Endothelial cell of umbilical vein (primary cell): ENCODE measurements at regions not wholly inside any gene's neighbourhood (a gene's known extent, or its start where the extent isn't known, plus 50 kb on each side); places are given as distances from the start of the nearest gene placed in this dataset.
"Not testable (repeated sequence)": the region's sequence is repeated elsewhere in the genome, so short reads cannot be mapped to it uniquely, and the experiment has no call there.

Experiments
- BruUV-seq: library from RNA; stranded (reverse); fragments of 400-500 nt; replicated peaks from 2 replicates; lab custom pipeline; 2021; lab: Mats Ljungman, UMichigan
- CTCF ChIA-PET: fragments of 300-600, 350-600 bp; sonication (Branson Sonifier 250); formaldehyde crosslinking; loops from one replicate; lab custom pipeline; 2021; ENCODE audit warnings: antibody characterized with exemption, inconsistent platforms; lab: Charles Lee
- POLR2A ChIA-PET: fragments of 300-600, 350-600 bp; sonication (Branson Sonifier 250); formaldehyde crosslinking; loops from one replicate; lab custom pipeline; 2021; ENCODE audit warnings: antibody characterized with exemption, inconsistent platforms; lab: Charles Lee
- DNase-seq: peaks from one replicate; pipeline ENCODE4 v3.0.0-alpha.2; 2011; ENCODE audit warnings: low read depth, low spot score
- FAIRE-seq: peaks from 2 replicates; lab custom pipeline; 2011; peaks lifted over from hg19 to GRCh38; lab: Jason Lieb, UNC
- H2AFZ ChIP-seq: 2 replicates; pipeline ENCODE4 v1.6.0; 2012; ENCODE audit warnings: low read depth, low read length, control low read depth, inconsistent platforms
- H3K27ac ChIP-seq: 2 replicates; pipeline ENCODE4 v1.5.1; 2011; ENCODE audit warnings: low read depth, mild to moderate bottlenecking, control low read depth, low read length, moderate library complexity; ENCODE audit not compliant: insufficient read depth
- H3K27me3 ChIP-seq, 2 experiments: 2 replicates each; pipeline versions ENCODE4 v1.6.0 to v1.6.1; 2011; ENCODE audit warnings: low read length in 2 of 2, mixed read lengths in 1 of 2; ENCODE audit not compliant: control insufficient read depth in 2 of 2, insufficient read depth in 2 of 2
- H3K36me3 ChIP-seq, 2 experiments: 2 replicates in 1 of 2; 3 replicates in 1 of 2; pipeline ENCODE4 v1.5.1; 2011; ENCODE audit warnings: low read length in 2 of 2, mild to moderate bottlenecking in 1 of 2, moderate library complexity in 1 of 2; ENCODE audit not compliant: control insufficient read depth in 2 of 2, insufficient read depth in 2 of 2; ENCODE audit errors: extremely low read depth in 1 of 2
- H3K4me1 ChIP-seq: 3 replicates; pipeline ENCODE4 v1.5.1; 2011; ENCODE audit warnings: mild to moderate bottlenecking, low read length; ENCODE audit not compliant: control insufficient read depth, insufficient read depth; ENCODE audit errors: extremely low read depth
- H3K4me2 ChIP-seq: 2 replicates; pipeline ENCODE4 v1.6.1; 2011; ENCODE audit warnings: low read length, control low read depth, mixed read lengths; ENCODE audit not compliant: insufficient read depth
- H3K4me3 ChIP-seq, 3 experiments: fragments of 200-600 bp in 1 of 3; sonication (generic), shearing (Covaris generic) in 1 of 3; replicated peaks in 1 of 3; 2 replicates each; pipeline ENCODE4 v1.5.1; 2011 to 2016; ENCODE audit warnings: control low read depth in 3 of 3, low read length in 3 of 3, mild to moderate bottlenecking in 2 of 3, inconsistent platforms in 1 of 3, low read depth in 1 of 3, moderate library complexity in 1 of 3; ENCODE audit not compliant: insufficient read depth in 1 of 3
- H3K79me2 ChIP-seq: 2 replicates; pipeline ENCODE4 v1.6.0; 2012; ENCODE audit warnings: low read length, inconsistent platforms; ENCODE audit not compliant: control insufficient read depth, insufficient read depth
- H3K9ac ChIP-seq: replicated peaks from 2 replicates; pipeline ENCODE3; 2011; ENCODE audit warnings: low read length, control low read depth; ENCODE audit not compliant: insufficient read depth; ENCODE audit errors: extremely low read depth
- H3K9me1 ChIP-seq: replicated peaks from 3 replicates; pipeline ENCODE4 v1.6.0; 2011; ENCODE audit warnings: mild to moderate bottlenecking, low read length; ENCODE audit not compliant: control insufficient read depth, insufficient read depth; ENCODE audit errors: extremely low read depth
- H3K9me3 ChIP-seq: replicated peaks from 2 replicates; pipeline ENCODE4 v1.5.1; 2012; ENCODE audit warnings: low read length, inconsistent platforms; ENCODE audit not compliant: control insufficient read depth, insufficient read depth
- H4K20me1 ChIP-seq: replicated peaks from 2 replicates; pipeline ENCODE3; 2011; ENCODE audit warnings: mild to moderate bottlenecking, low read length; ENCODE audit not compliant: control insufficient read depth, insufficient read depth; ENCODE audit errors: extremely low read depth
- CTCF ChIP-seq, 2 donors: IDR thresholded peaks; 1 replicate in 1 of 2; 2 replicates in 1 of 2; pipeline ENCODE4 v1.5.1; 2011; ENCODE audit warnings: low read length in 2 of 2, mild to moderate bottlenecking in 2 of 2, moderate library complexity in 2 of 2, control low read depth in 1 of 2, inconsistent platforms in 1 of 2, low read depth in 1 of 2; ENCODE audit not compliant: insufficient read depth in 1 of 2; ENCODE audit errors: extremely low read depth in 1 of 2
- EZH2 ChIP-seq: IDR thresholded peaks from 2 replicates; pipeline ENCODE4 v1.6.1; 2012; ENCODE audit warnings: borderline replicate concordance, low read depth, mild to moderate bottlenecking, moderate library complexity, low read length, inconsistent platforms; ENCODE audit not compliant: severe bottlenecking
- dilution Hi-C: fragments of 300-500 bp; cut with MboI; formaldehyde crosslinking; loops from one replicate; pipeline ENCODE4 v1.15.0; 2019; ENCODE audit warnings: low sequenced_read_pairs; ENCODE audit not compliant: extremely low pct_ligation_motif_present
- intact Hi-C: fragments of 100-400 bp; cut with micrococcal nuclease; formaldehyde crosslinking; loops from one replicate; pipeline ENCODE4 v1.10.0; 2022

- ChIA-PET CTCF (interaction anchor here (0.6 to 4.3 kb wide), 3 partner anchors 43 to 278 kb away, joined by 3 to 15 read pairs (median 3); no protein-coding TSS in a partner anchor), POLR2A (interaction anchor here (0.7 kb wide), 1 partner anchor 119 kb away, joined by 3 read pairs; no protein-coding TSS in a partner anchor)
- no peak for TF ChIP-seq CTCF (IDR thresholded peaks at IDR 0.05; ENCODE audit: extremely low read depth in 1 of 2, insufficient read depth in 1 of 2, low read depth in 1 of 2, low read length in 2 of 2)
- TF ChIP-seq EZH2: peak; percentile 68
- H3K4me1 ChIP-seq: peaks cover 3% of the 10 kb centered on the region
- no TSS peak for BruUV-seq
- H3K79me2 ChIP-seq: no peaks in the 10 kb centered on the region
- no peaks in the 10 kb centered on the region for H3K9me3 ChIP-seq
- no peaks in the 10 kb centered on the region for H4K20me1 ChIP-seq
- H3K4me2 ChIP-seq: peak overlapping the region; percentile 80
- H3K9me1 ChIP-seq: no peaks in the 10 kb centered on the region
- intact Hi-C loops: loop anchor here (2.0 to 5.0 kb wide), 2 partner anchors 188 to 208 kb away; a partner anchor contains a TSS
- DNase-seq: peak; percentile 29
- peak overlapping the region in 2 of 3 experiments; percentile 11 to 44 for H3K4me3 ChIP-seq
- peak; percentile 80 for FAIRE-seq
- H3K27ac ChIP-seq: no peak overlapping the region
- H3K9ac ChIP-seq: no peak overlapping the region
- H3K36me3 ChIP-seq: no peaks in the 10 kb centered on the region
- H3K27me3 ChIP-seq: peaks cover 24 to 28% of the 10 kb centered on the region in 2 experiments
- dilution Hi-C loops: no loop called here
- peak overlapping the region; percentile 54 for H2AFZ ChIP-seq
Observed at GRCh38 chr6:28794175-28795002, 129.4 kb downstream of the TRIM27 start.

GRCh38 chr6:28800647-28801046, 123.1 kb downstream of the TRIM27 start:
- intact Hi-C loops, H3K9ac ChIP-seq, H3K27ac ChIP-seq, dilution Hi-C loops, CTCF ChIA-PET, H3K36me3 ChIP-seq, H3K9me1 ChIP-seq, BruUV-seq, H2AFZ ChIP-seq, H3K4me3 ChIP-seq, H3K4me1 ChIP-seq, DNase-seq, H3K79me2 ChIP-seq, H3K4me2 ChIP-seq, FAIRE-seq, H3K9me3 ChIP-seq, H4K20me1 ChIP-seq, POLR2A ChIA-PET: not testable (repeated sequence)
- H3K27me3 ChIP-seq: peaks cover 12 to 13% of the 10 kb centered on the region in 2 experiments
